ENCODE measurements at regions not wholly inside any gene's neighbourhood (a gene's known extent, or its start where the extent isn't known, plus 50 kb on each side); places are given as distances from the start of the nearest gene placed in this dataset.
"Not testable (repeated sequence)": the region's sequence is repeated elsewhere in the genome, so short reads cannot be mapped to it uniquely, and the experiment has no call there.

- H3K9me3 Mint-ChIP-seq (ENCODE audit: unreplicated experiment); H3K36me3 Mint-ChIP-seq (ENCODE audit: insufficient read depth, unreplicated experiment); H3K9me3 ChIP-seq; H3K4me1 ChIP-seq; H3K4me1 Mint-ChIP-seq (ENCODE audit: low read depth, unreplicated experiment); BruUV-seq (replicated peaks); H3K4me3 Mint-ChIP-seq (ENCODE audit: unreplicated experiment); CTCF ChIA-PET; H3K27me3 Mint-ChIP-seq (ENCODE audit: insufficient read depth, unreplicated experiment); H3K4me3 ChIP-seq (ENCODE audit: low read depth, low read length); intact Hi-C loops (cut with micrococcal nuclease; ENCODE audit: unreplicated experiment); H3K36me3 ChIP-seq (ENCODE audit: control insufficient read depth, insufficient read depth, low read length); H3K27ac Mint-ChIP-seq (ENCODE audit: unreplicated experiment); H3K27me3 ChIP-seq (replicated peaks; ENCODE audit: control insufficient read depth, insufficient read depth, low read length); POLR2A ChIA-PET; DNase-seq: not testable (repeated sequence)
Measured at GRCh38 chr2:97315358-97315757, 202.4 kb downstream of the ANKRD36 start.

DNA sequence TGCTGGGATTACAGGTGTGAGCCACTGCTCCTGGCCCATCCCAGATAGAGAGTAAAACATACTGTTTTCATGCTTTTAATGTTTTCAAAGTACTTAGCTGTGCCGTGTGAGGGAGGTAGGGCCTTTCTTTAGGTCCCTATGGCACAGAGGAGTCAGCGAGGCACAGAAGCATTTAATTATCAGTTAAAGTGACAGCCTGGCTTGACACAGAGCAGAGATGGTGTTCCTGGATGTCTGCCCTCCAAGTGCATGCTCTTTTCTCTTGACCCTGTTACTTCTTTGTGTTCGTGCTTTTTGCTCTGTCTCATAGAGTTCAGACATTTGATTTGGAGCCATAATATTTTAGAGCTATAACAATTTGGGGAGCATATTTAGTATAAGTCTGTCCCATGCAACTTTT is 199.5 kb downstream of the ANKRD36 start:
- H3K9me3 Mint-ChIP-seq (ENCODE audit: unreplicated experiment); CTCF ChIA-PET; H3K27me3 Mint-ChIP-seq (ENCODE audit: insufficient read depth, unreplicated experiment); H3K4me3 ChIP-seq (ENCODE audit: low read depth, low read length); H3K4me3 Mint-ChIP-seq (ENCODE audit: unreplicated experiment); H3K27me3 ChIP-seq (replicated peaks; ENCODE audit: control insufficient read depth, insufficient read depth, low read length); H3K36me3 ChIP-seq (ENCODE audit: control insufficient read depth, insufficient read depth, low read length); H3K36me3 Mint-ChIP-seq (ENCODE audit: insufficient read depth, unreplicated experiment); BruUV-seq (replicated peaks); H3K4me1 Mint-ChIP-seq (ENCODE audit: low read depth, unreplicated experiment); H3K9me3 ChIP-seq; POLR2A ChIA-PET; intact Hi-C loops (cut with micrococcal nuclease; ENCODE audit: unreplicated experiment); DNase-seq; H3K27ac Mint-ChIP-seq (ENCODE audit: unreplicated experiment); H3K4me1 ChIP-seq: not testable (repeated sequence)

DNA sequence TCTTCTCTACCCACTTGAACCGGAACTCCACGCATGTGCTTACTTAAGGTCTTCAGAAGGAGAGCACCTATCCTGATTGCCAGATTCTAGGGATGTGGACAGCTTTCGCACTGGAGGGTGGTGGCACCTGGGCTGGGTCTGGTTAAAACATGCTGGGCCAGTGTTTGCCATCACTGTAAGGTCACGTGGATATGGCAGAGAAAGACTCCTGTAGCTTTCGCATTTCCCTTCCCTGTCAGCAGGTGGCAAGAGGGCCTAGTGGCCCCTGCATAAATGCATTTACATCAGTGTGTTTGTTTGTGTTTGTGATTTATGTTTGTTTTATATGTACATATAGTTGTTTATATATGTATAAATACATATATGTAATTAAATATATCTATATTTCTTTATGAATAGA is 192.5 kb downstream of the ANKRD36 start:
- DNase-seq; H3K4me3 ChIP-seq (ENCODE audit: low read depth, low read length); H3K9me3 Mint-ChIP-seq (ENCODE audit: unreplicated experiment); H3K36me3 Mint-ChIP-seq (ENCODE audit: insufficient read depth, unreplicated experiment); POLR2A ChIA-PET; CTCF ChIA-PET; H3K27ac Mint-ChIP-seq (ENCODE audit: unreplicated experiment); H3K9me3 ChIP-seq; H3K36me3 ChIP-seq (ENCODE audit: control insufficient read depth, insufficient read depth, low read length); H3K4me1 Mint-ChIP-seq (ENCODE audit: low read depth, unreplicated experiment); H3K27me3 ChIP-seq (replicated peaks; ENCODE audit: control insufficient read depth, insufficient read depth, low read length); BruUV-seq (replicated peaks); H3K27me3 Mint-ChIP-seq (ENCODE audit: insufficient read depth, unreplicated experiment); H3K4me3 Mint-ChIP-seq (ENCODE audit: unreplicated experiment); H3K4me1 ChIP-seq; intact Hi-C loops (cut with micrococcal nuclease; ENCODE audit: unreplicated experiment): not testable (repeated sequence)

- H3K9me3 ChIP-seq; intact Hi-C loops (cut with micrococcal nuclease; ENCODE audit: unreplicated experiment); H3K4me3 ChIP-seq (ENCODE audit: low read depth, low read length); H3K27ac Mint-ChIP-seq (ENCODE audit: unreplicated experiment); H3K4me1 ChIP-seq; H3K36me3 ChIP-seq (ENCODE audit: control insufficient read depth, insufficient read depth, low read length); H3K27me3 ChIP-seq (replicated peaks; ENCODE audit: control insufficient read depth, insufficient read depth, low read length); H3K4me1 Mint-ChIP-seq (ENCODE audit: low read depth, unreplicated experiment); H3K36me3 Mint-ChIP-seq (ENCODE audit: insufficient read depth, unreplicated experiment); H3K27me3 Mint-ChIP-seq (ENCODE audit: insufficient read depth, unreplicated experiment); DNase-seq; BruUV-seq (replicated peaks); H3K9me3 Mint-ChIP-seq (ENCODE audit: unreplicated experiment); CTCF ChIA-PET; POLR2A ChIA-PET; H3K4me3 Mint-ChIP-seq (ENCODE audit: unreplicated experiment): not testable (repeated sequence)
Measured at GRCh38 chr2:97302881-97303280, 189.9 kb downstream of the ANKRD36 start.

- H3K4me3 ChIP-seq (ENCODE audit: low read depth, low read length); H3K36me3 Mint-ChIP-seq (ENCODE audit: insufficient read depth, unreplicated experiment); BruUV-seq (replicated peaks); H3K27me3 Mint-ChIP-seq (ENCODE audit: insufficient read depth, unreplicated experiment); H3K27me3 ChIP-seq (replicated peaks; ENCODE audit: control insufficient read depth, insufficient read depth, low read length); POLR2A ChIA-PET; CTCF ChIA-PET; H3K4me1 ChIP-seq; intact Hi-C loops (cut with micrococcal nuclease; ENCODE audit: unreplicated experiment); H3K9me3 ChIP-seq; DNase-seq; H3K9me3 Mint-ChIP-seq (ENCODE audit: unreplicated experiment); H3K4me1 Mint-ChIP-seq (ENCODE audit: low read depth, unreplicated experiment); H3K27ac Mint-ChIP-seq (ENCODE audit: unreplicated experiment); H3K36me3 ChIP-seq (ENCODE audit: control insufficient read depth, insufficient read depth, low read length); H3K4me3 Mint-ChIP-seq (ENCODE audit: unreplicated experiment): not testable (repeated sequence)
Measured at GRCh38 chr2:97301771-97302170, 188.8 kb downstream of the ANKRD36 start.
